ENCODE measurements at regions not wholly inside any gene's neighbourhood (a gene's known extent, or its start where the extent isn't known, plus 50 kb on each side); places are given as distances from the start of the nearest gene placed in this dataset.

DNA sequence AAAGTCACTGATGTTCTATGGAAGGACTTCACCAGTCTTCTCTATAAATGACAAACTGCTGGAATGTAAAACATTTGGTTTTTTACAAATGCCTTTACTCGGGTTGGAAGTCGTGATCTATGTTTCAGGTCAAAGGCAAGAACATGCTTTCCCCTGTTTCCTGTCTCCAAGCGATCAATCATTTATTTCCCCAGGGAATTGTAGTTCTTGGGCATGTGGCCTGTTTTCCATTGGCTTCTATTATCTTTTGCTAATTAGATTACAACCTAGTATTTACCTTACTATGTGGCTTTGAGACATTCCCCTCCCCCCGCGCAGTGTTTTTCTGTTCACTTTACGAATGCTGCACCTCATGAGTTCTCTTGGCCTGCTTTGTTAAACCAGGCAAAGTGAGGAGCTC lies 684.2 kb downstream of the EPHA4 start:
- DNase-seq: no peak

DNA sequence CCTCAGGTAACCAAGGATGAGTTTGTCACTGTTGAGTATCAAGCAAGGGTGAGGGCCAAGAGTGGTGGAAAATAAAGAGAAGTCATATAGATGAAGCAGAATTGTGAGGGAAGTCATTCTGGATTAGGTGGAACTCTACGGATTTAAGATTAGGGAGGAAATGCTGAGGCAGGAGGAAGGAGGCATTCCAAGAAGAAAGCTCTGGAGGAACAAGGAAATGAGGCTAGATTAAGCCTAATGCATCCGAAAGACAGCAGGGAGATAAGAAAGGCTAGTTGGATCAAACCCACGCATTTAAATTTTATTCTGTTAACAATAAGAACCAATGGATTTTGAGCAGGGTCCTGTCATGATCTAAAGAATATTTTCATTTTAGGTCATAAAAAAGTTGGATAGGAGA lies 681.2 kb downstream of the EPHA4 start:
- DNase-seq: no peak

DNA sequence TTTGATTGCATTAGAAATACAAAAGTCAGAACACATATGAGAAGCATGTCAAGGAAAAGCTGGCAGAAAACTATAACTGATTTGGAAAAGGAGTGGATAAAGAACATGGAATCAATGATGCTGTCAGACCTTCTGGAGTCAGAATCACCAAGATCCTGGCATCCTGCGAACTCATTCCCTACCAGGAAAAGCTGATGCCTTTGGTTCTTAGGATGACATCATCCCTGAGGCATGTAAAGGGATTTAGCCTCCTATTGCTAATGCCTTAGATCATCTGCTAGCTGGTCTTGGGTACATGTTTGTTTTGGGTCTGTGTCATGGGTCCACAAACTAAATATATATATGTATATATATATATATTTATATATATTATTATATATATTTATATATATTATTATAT lies 680.7 kb downstream of the EPHA4 start:
- peak in 1 of 2 experiments; percentile 1 for DNase-seq

DNA sequence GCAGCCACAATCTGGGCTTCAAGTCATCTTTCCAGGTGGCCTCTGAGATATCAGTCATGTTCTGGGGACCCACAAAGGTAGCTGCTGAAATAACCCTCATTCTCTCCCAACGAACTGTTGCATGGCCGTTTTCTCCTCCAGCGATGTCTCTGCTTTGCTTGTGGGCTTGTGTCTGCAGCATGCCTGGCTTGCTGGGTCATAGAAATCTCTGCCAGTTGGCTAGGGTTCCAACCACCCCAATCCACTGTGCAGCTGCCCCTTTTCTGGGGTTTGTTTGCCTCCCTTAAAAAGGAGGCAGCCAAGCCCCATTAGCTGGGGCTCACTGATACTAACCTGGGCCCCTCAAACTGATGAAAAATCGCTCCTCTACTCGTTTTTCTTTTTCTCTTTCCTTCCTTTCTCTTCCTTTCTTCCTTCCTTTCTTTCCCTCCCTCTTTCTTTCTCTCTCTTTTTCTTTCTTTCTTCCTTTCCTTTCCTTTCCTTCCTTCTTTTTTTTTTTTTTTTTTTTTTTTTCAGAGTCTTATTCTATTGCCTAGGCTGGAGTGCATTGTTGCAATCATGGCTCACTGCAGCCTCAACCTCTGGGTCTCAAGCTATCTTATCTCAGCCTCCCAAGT lies 680.0 kb downstream of the EPHA4 start:
- DNase-seq: no peak

DNA sequence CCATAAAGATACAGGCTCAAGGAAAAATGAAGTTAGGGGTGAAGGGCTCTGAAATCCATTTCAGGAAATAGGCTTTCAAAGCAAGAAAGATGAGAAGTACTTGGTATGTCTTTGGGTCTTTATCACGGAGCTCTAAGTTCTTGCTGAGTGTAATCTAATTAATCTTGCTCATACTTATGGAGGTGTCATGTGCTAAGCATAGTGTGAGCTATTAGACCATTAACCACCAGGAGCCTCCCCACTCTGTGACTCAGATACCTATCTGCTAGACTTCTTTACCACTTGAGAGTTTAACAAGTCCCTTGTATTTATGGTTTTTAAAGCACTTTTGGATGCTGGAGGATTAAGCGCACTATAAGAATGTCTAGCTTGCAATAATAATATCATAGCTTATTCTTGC lies 678.7 kb downstream of the EPHA4 start:
- DNase-seq: peak; percentile 33 to 69

DNA sequence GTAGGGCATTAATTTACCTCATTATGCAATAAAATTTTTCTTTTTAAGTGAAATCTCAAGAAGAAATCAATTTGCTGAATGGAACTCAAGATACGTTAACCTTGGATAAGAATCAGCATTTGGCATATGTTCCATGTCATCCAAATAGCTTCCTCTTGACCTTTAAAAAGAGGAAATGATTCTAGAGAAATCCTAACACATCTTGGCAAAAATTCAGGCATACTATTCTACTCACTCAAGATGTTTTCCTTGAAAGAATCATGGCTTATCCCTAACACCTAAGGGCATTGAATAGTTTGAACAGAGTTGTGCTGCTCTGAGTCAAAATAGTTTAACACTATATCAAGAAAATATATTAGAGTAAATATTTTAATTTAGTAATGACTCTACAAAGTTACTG lies 678.0 kb downstream of the EPHA4 start:
- DNase-seq: no peak

DNA sequence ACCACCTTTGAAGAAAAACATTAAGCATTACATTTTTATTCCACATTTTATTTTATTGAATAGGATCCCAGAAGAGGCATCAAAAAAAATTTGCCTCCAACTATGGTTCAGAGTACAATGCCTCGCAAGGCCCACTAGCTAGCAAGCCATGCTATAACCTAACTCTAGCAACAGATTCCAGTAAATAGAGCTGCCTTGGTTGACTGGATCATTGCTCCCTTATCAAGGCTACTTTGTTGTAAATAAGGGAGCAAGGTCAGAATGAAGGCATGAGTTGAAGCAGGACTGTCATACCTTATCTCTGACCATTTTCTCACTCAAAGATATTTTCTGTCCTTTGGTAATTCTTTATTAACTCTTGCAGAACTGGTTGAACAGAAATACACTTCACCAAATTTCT lies 672.6 kb downstream of the EPHA4 start:
- no peak for DNase-seq

DNA sequence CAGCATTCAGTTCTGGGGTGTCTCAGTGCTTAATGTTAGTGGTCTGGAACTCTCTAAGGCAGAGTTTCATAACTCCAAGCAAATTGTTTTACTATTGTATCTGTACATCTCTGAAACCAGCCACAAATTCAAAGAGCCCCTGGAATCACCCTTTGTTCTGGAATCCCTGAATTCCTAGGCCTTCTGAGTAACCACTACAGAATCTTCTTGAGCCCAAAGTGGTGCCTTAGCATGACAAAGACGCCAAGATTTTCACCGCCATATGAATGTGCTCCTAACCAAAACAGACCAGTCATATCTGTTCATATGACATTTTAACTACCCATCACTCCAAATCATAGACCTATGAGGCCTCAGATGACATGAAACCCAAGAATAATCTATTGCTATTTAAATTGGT lies 668.1 kb downstream of the EPHA4 start:
- DNase-seq: no peak

DNA sequence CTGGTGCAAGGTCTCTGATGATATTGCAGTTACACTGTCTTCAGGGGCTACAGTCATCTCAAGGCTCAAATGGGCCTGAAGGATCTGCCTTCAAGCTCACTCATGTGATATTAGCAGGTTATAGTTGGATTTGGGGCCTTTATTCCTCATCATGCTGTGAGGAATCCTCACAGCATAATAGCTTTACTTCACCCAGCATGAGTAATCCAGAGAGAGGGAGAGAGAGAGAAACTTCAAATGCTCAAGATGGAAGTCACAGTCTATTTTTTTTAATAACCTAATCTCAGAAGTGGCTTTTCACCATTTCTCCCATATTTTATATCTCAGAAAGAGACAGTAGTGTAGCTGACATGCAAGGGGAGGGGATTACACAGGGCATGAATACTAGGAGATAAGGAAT lies 658.7 kb downstream of the EPHA4 start:
- DNase-seq: no peak

DNA sequence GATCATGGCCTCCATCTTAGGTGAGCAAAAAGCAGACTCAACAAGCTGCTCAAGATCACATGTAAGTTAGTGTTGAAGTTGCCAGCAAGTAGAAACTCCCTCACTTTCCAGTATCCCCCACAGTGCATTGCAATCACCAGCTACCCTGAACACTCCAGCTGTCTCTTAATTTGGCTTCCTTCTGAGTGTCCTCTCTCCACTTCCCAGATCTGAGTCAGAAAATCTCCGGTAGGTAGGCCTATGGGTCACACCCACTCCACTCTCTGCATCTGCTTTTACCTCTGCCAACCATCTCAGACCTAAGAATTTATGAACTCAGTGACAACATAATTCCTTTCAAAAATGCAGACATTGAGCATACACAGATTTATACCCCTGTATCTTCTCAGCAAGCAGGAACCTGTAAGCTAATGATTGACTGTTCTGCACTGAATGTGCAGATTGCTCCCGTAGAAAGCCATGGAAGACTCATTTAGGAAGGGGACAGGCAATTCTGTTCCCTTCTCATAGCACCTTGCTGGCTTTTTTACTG lies 656.9 kb downstream of the EPHA4 start:
- no peak for DNase-seq

DNA sequence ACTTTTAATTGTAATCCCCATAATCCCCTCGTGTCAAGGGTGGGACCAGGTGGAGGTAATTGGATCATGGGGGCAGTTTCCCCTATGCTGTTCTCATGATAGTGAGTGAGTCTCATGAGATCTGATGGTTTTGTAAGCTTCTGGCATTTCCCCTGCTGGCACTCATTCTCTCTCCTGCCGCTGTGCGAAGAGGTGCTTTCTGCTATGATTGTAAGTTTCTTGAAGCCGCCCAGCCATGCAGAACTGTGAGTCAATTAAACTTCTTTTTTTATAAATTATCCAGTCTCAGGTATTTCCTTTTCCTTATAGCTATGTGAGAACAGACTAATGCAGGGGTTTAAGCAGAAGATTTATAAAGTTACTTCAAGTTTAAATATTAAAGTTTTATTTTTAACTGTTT lies 655.2 kb downstream of the EPHA4 start:
- peak in 1 of 2 experiments; percentile 23 for DNase-seq

DNA sequence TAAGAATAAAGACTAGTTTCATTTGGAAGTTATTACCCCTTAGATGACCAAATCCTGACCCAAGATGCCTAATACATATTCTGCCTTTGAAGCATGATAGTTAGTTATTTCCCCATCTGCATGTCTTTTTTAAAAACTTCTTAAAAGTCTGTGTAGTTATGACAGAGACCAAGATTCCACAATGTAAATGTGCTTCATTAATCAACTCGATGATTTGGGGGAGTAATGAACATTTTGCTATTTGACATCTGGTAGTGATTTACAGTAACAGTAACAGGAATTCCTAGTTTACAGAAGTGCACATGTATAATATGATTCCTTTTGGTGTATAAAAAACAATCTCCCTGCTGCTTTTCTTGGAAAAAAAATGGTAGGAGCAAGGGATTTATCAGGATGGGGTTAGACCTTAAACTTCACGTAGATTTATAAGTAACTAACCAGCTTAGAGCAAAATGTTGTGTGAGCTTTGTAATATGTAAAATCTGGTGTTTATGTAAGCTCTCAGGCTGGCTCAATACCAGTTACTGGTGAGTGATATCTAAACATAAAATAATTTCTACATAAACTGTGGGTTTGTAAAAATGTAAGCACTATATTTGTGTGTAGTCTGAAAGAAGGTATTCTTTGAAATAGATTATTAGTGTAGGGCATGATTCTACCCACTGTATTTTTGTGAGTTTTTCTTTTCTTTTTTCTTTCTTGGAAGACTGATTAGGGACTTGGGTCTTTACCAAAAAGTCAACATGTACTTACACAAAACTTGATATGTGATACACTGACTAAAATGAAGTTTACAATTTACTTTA lies 641.6 kb downstream of the EPHA4 start:
- DNase-seq: no peak

DNA sequence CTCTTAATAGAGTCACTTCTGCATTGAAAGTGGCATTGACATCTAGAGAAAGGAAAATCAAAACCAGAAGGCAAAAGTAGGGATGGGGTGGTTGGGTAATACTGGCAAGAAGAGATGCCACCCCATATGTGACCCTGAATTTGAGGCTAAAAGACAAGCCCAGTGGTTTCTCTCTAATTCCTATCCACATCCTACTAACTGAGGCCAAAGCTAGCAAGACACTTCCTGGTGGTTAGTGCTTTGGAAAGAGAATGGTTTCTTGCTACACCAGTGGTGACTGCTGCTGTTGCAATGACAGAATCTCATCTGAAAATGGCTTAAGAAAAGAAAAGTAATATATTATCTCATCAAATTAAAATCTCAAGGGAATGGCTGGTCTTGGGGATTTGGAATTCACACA lies 640.6 kb downstream of the EPHA4 start:
- no peak for DNase-seq

DNA sequence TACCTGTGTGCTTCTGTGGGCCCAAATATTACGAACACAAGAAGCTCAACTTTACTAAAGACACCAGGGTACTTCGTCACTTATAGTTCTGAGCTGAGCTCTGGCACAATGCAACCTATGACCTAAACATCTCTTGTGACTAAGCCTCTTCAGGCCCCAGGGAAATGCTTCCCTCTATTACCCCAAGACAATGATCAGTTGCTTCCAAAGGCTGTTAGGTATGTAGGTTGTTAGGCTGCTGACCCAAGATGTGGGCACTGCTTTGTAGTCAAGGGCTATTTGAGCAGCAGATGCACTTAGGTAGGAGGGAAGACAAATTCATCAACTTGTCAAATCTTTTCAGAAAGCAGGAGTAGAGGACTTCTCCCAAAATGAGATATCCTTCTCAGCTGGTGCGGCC lies 640.1 kb downstream of the EPHA4 start:
- DNase-seq: no peak

DNA sequence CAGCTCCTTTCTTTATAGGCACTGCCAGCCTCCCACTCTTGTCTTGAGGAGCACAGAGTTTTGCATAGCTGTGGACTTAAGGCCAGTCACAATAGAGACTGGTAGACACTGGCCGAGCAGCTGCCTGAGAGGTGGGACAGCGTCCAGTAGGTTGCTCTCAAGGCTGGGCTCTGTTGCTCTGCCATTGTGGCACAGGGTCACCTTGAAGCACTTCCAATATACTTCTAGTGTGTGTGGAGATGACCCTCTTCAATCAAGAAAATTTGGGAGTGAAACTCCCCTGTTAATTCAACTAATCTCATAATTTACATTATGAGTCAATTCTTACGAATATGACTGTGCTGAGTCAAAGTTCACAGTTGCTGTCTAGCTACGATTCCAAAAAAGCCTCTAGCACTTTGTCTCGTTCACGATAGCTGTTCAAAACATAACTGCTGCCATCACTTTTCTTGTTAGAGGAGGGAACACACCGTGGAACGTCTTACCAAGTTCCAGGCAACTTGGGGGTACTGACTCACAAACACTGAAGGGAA lies 636.2 kb downstream of the EPHA4 start:
- no peak for DNase-seq

DNA sequence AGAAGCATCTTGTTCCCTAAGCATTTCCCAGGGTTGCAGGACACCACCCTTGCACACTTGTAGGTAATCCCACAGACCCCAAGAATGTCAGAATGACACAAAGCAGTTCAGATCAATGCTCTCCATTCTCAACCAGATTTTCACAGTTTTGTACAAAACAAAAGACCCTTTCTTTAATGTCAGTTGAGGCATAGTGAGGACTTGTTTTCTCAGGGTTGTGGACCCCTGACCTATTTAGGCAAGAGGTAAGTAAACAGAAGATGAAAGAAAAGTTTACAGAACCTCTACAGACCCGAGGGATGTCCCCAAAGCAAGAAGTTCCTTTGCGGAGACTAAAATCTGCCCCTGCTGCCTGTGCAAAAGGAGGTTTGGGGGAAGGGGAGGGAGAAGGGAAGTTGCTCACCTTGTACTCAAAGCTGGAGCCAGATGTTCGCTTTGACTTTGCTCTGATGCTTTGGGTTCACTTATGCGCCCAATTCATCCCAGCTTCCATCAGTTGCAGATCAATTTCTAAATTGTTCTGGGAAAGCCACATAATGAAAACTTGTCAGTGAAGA lies 635.4 kb downstream of the EPHA4 start:
- DNase-seq: no peak

DNA sequence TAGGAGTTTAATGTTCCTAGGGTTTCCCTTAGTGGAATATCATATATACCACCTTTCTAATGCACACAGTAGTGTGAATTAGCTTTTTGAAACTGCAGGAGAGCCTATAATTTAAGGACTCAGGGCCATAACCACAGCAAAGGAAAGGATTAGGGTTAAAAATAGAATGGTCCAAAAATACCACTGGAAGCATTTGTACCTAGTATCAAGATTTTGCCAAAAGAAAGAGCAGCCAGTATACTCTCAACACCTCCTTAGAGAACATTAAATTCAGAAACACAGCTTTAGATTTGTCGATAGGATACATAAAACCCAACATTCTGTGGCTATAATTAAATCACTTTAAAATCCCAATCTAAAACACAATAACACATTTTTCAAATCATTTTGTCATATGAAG lies 634.9 kb downstream of the EPHA4 start:
- DNase-seq: no peak

DNA sequence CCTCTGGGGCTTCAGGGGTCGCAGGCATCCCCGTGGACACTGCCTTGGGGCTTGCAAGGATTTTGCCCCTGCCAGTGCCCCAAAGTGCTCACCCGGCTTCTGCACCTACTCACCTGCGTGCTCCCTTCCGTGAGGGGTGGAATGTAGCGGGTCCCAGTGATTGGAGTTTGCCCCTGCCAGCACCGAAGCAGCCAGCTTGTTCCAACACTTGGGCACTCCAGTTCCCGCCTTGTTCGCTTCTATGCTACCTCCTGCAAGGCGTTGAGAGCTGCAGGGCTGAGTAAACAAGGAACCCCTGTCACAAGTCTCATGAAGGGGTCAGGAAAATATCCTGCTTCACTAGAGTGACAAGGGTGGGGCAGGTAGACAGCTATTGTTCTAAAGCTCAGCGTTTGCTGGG lies 631.5 kb downstream of the EPHA4 start:
- no peak for DNase-seq

DNA sequence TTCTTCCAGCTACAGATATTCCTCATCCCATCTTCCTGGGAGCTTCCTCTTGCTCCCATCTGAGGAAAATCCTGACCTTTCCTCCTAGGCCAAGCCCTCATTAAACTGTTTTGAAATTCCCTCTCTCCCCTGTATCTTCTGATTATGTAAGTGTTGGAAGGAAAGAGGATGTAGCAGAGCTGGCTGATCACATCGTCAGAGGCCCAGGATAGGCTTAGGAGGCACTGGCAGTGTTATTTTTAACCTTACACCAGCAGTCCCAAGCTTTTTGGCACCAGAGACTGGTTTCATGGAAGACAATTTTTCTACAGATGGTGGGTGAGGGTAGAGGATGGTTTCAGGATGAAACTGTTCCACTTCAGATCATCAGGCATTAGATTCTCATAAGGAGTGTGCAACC lies 630.4 kb downstream of the EPHA4 start:
- DNase-seq: no peak

DNA sequence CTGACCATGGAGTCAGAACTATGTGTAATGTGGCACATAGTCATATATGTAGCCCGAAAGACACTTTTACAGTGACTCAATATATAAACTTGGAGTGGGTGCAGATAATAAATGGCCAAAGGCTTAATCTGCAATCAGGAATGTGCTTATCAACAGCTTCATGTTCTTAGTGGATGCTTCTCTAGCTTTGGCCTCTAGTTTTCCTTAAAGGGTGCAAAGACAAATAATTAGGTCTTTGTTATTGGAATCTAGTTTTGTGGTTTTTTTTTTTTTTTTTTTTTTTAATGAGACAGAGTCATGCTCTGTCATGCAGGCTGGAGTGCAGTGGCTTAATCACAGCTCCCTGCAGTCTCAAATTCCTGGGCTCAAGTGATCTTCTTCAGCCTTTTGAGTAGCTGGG lies 625.6 kb downstream of the EPHA4 start:
- no peak for DNase-seq

DNA sequence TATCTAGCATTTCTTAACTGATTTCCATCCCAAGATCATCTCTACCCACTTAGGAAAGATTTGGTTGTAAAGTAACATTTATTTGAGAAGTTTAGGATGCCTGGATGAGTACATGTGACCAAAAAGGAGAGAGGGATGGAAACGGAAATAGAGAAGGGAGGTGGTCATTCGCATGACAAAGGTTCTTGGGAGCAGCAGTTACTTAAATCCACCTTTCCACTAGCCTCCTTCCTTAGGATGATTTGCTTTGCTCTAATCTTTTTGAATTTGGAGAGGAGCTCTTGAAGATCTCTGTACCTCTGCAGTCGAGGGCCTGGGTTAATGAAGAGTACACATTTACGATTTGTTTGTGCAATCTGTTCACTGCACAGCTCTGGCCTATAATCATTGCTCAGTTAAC lies 623.5 kb downstream of the EPHA4 start:
- DNase-seq: peak in 1 of 2 experiments; percentile 70

DNA sequence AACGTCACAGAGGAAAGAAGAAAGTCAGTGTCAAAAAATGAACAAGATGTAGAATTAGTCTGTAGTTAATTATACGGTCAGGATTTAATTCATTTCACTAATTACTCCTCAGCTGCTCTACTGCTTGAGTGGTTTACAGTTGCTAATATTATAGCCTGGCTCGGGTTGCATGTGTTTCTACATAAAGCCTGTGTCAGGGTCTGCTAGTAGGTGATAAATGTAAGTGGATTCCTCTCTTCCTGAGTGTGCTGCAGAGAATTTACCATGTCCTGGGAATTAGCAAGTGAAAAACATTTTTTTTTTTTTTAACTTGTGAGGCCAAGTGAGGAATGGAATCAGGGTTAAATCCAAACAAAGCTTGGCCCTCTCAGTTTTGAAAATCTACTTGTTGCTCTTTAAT lies 622.6 kb downstream of the EPHA4 start:
- DNase-seq: peak; percentile 47 to 79

DNA sequence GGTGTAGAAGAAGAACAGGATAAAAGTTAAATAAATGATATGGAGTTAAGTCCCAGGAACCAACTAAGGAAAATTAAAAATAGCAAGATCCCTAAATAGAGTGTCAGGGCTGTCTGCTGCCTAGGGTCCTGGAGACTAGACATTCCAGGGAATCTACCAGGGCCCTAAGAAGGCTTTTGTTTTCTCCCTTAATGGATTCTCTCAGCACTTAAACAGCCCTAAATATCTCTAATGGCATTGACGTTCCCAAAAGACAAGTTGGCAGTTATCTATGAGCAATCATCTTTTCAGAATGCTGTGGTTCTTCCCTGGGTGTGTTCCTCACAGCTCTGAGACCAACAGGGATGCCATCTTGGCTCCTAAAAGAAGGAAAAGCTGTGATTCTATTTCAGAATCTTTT lies 616.3 kb downstream of the EPHA4 start:
- no peak for DNase-seq

DNA sequence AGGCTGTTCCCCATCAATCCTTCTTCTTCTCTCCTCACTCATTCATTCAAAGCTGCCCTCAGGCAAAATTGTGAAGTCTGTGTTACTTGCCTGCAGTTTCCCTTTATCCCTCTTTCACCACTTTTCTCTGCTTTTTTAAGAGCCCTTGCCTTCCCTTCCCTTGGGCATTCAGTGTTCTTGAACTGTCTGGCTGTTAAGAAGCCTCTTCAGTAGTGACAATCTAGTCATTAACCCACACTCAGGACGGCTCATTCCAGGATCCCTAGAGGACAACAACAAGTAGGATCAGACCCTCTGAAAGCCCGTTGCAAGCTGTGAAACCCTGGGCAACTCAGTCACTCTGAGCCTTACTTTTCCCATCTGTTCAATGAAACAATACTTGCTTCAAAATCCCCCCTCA lies 615.7 kb downstream of the EPHA4 start:
- peak; percentile 79 to 83 for DNase-seq

Data from NCI-H524 (cell line).